SU-DHL-6 (cell line): ENCODE measurements at regions not wholly inside any gene's neighbourhood (a gene's known extent, or its start where the extent isn't known, plus 50 kb on each side); places are given as distances from the start of the nearest gene placed in this dataset.

Source experiments
- H2AFZ ChIP-seq: fragments of 200-600 bp; sonication (generic); 2 replicates; pipeline ENCODE4 v1.6.1; 2014; ENCODE audit warnings: low read depth, mild to moderate bottlenecking, moderate library complexity, mixed read lengths, antibody characterized with exemption, low read length; ENCODE audit not compliant: severe bottlenecking
- H3F3A ChIP-seq: fragments of 200-600 bp; shearing (Covaris generic); 2 replicates; pipeline ENCODE4 v1.6.0; 2016; ENCODE audit warnings: antibody characterized with exemption, mild to moderate bottlenecking; ENCODE audit not compliant: insufficient read depth
- H3K27ac ChIP-seq: fragments of 200-600 bp; sonication (generic); 2 replicates; pipeline ENCODE4 v1.5.1; 2016; ENCODE audit warnings: low read depth, mild to moderate bottlenecking, low read length, moderate library complexity, mixed read lengths
- H3K27me3 ChIP-seq: fragments of 200-600 bp; sonication (generic), shearing (Covaris generic); 2 replicates; pipeline ENCODE4 v1.6.0; 2014; ENCODE audit warnings: mild to moderate bottlenecking, low read length
- H3K36me3 ChIP-seq: fragments of 200-600 bp; sonication (generic); 2 replicates; pipeline ENCODE4 v1.6.1; 2014; ENCODE audit warnings: mild to moderate bottlenecking, low read length, mixed read lengths
- H3K4me2 ChIP-seq: fragments of 300-600, 200-600 bp; shearing (Covaris generic), sonication (generic); 2 replicates; pipeline ENCODE4 v1.6.0; 2014; ENCODE audit warnings: low read length, low read depth, mild to moderate bottlenecking; ENCODE audit not compliant: poor library complexity, severe bottlenecking
- H3K4me3 ChIP-seq: fragments of 200-600 bp; sonication (generic); 2 replicates; pipeline ENCODE4 v1.5.1; 2014; ENCODE audit warnings: antibody characterized with exemption, low read length, mild to moderate bottlenecking, mixed read lengths; ENCODE audit not compliant: insufficient read depth, poor library complexity, severe bottlenecking
- H3K79me2 ChIP-seq: fragments of 200-600 bp; sonication (generic); 2 replicates; pipeline ENCODE4 v1.6.1; 2014; ENCODE audit warnings: mild to moderate bottlenecking, low read length, moderate library complexity; ENCODE audit not compliant: insufficient read depth
- H3K9ac ChIP-seq: fragments of 200-600 bp; sonication (generic); 2 replicates; pipeline ENCODE4 v1.7.0; 2014; ENCODE audit warnings: mild to moderate bottlenecking, low read length
- H3K9me2 ChIP-seq: fragments of 200-600 bp; sonication (generic); replicated peaks from 2 replicates; pipeline ENCODE4 v1.6.1; 2014; ENCODE audit warnings: low read length; ENCODE audit not compliant: insufficient read depth
- H3K9me3 ChIP-seq: fragments of 200-600 bp; sonication (generic); 2 replicates; pipeline ENCODE4 v1.6.1; 2014; ENCODE audit warnings: low read length, mixed read lengths; ENCODE audit not compliant: insufficient read depth
- H4K20me1 ChIP-seq: fragments of 200-600 bp; sonication (generic); 2 replicates; pipeline ENCODE4 v1.6.1; 2014; ENCODE audit warnings: low read depth, mild to moderate bottlenecking, antibody characterized with exemption, low read length, moderate library complexity, mixed read lengths
- EZH2phosphoT487 ChIP-seq: fragments of 200-600 bp; sonication (generic), shearing (Covaris generic); conservative IDR thresholded peaks from 2 replicates; pipeline ENCODE4 v1.6.1; 2018; ENCODE audit warnings: mild to moderate bottlenecking, antibody characterized with exemption, low read length, moderate library complexity, mixed read lengths
- TF ChIP-seq, protein P1 (sequence below): fragments of 200-600 bp; sonication (generic); IDR thresholded peaks from one replicate; pipeline ENCODE4 v1.5.1; 2017; ENCODE audit warnings: antibody characterized with exemption, mild to moderate bottlenecking, low read length, moderate library complexity; ENCODE audit not compliant: insufficient read depth, poor library complexity, severe bottlenecking

GRCh38 chr3:153369561-153370374 is 207.7 kb downstream of the RAP2B start:
- TF ChIP-seq EZH2phosphoT487: no peak
- TF ChIP-seq, protein P1, sequence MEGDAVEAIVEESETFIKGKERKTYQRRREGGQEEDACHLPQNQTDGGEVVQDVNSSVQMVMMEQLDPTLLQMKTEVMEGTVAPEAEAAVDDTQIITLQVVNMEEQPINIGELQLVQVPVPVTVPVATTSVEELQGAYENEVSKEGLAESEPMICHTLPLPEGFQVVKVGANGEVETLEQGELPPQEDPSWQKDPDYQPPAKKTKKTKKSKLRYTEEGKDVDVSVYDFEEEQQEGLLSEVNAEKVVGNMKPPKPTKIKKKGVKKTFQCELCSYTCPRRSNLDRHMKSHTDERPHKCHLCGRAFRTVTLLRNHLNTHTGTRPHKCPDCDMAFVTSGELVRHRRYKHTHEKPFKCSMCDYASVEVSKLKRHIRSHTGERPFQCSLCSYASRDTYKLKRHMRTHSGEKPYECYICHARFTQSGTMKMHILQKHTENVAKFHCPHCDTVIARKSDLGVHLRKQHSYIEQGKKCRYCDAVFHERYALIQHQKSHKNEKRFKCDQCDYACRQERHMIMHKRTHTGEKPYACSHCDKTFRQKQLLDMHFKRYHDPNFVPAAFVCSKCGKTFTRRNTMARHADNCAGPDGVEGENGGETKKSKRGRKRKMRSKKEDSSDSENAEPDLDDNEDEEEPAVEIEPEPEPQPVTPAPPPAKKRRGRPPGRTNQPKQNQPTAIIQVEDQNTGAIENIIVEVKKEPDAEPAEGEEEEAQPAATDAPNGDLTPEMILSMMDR: no peak
- Histone ChIP-seq H3F3A (no peaks in the 10 kb centered on the region), H3K4me2 (no peak overlapping the region), H3K4me3 (no peak overlapping the region), H3K36me3 (no peaks in the 10 kb centered on the region), H3K27me3 (no peaks in the 10 kb centered on the region), H3K9ac (no peak overlapping the region), H2AFZ (no peak overlapping the region), H4K20me1 (no peaks in the 10 kb centered on the region), H3K27ac (no peak overlapping the region), H3K9me3 (no peaks in the 10 kb centered on the region), H3K79me2 (no peaks in the 10 kb centered on the region), H3K9me2 (no peaks in the 10 kb centered on the region)

DNA sequence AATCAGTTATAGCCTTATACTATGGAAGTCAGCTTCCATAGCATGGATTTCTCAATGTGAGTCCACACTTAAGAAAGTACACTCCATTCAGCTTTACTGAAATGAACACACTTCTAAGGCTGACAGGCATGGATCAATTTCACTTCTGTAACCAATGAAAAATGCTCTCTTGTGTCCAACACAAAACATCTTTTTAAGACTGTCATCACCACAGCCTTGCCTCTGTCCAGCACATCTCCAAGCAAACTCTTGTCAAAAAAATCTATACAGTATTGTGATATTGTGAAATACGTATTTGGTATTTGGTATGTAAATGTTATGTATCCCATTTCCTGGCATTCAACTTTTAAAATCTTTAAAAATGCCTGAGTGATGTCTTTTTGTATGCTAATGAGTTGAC is 208.7 kb downstream of the RAP2B start:
- Histone ChIP-seq H3K9ac (no peak overlapping the region), H3K36me3 (no peaks in the 10 kb centered on the region), H3K9me2 (no peaks in the 10 kb centered on the region), H3K9me3 (no peaks in the 10 kb centered on the region), H2AFZ (no peak overlapping the region), H3K27ac (no peak overlapping the region), H3K4me2 (no peak overlapping the region), H3K79me2 (no peaks in the 10 kb centered on the region), H3K4me3 (no peak overlapping the region), H3K27me3 (no peaks in the 10 kb centered on the region), H4K20me1 (no peaks in the 10 kb centered on the region), H3F3A (no peaks in the 10 kb centered on the region)
- TF ChIP-seq EZH2phosphoT487: no peak
- TF ChIP-seq, protein P1: no peak

DNA sequence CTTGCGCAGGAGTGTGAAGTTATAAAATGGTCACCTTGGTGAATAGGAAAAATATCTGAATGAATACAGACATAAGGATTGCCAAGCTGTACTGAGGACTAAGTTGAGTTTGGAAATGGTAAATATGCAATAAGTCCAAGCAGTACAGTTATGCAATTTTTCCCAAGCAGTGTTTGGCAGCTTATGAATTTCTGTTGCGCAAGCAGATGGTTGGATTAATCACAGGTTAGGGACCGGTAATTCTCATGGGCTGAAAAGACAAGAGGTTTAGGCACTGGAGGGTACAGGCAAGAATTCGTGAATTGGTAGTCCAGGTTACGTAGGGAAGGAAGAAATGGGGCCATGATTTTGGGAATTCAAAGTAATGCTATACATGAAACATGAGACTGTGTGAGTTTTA is 210.3 kb downstream of the RAP2B start:
- Histone ChIP-seq H3K4me2 (no peak overlapping the region), H3F3A (no peaks in the 10 kb centered on the region), H3K9me3 (no peaks in the 10 kb centered on the region), H3K36me3 (no peaks in the 10 kb centered on the region), H3K4me3 (no peak overlapping the region), H3K27me3 (no peaks in the 10 kb centered on the region), H2AFZ (no peak overlapping the region), H3K27ac (no peak overlapping the region), H3K9me2 (no peaks in the 10 kb centered on the region), H3K9ac (no peak overlapping the region), H3K79me2 (no peaks in the 10 kb centered on the region), H4K20me1 (no peaks in the 10 kb centered on the region)
- TF ChIP-seq, protein P1: no peak
- TF ChIP-seq EZH2phosphoT487: no peak
